GM19023 (cell line): ENCODE measurements at regions not wholly inside any gene's neighbourhood (a gene's known extent, or its start where the extent isn't known, plus 50 kb on each side); places are given as distances from the start of the nearest gene placed in this dataset.

Experiments used
- ATAC-seq: cut with Tn5 transposase; IDR thresholded peaks from one replicate; pipeline ENCODE4 v1.9.1; 2021; ENCODE audit warnings: mild to moderate bottlenecking, moderate library complexity; ENCODE audit not compliant: unreplicated experiment

DNA sequence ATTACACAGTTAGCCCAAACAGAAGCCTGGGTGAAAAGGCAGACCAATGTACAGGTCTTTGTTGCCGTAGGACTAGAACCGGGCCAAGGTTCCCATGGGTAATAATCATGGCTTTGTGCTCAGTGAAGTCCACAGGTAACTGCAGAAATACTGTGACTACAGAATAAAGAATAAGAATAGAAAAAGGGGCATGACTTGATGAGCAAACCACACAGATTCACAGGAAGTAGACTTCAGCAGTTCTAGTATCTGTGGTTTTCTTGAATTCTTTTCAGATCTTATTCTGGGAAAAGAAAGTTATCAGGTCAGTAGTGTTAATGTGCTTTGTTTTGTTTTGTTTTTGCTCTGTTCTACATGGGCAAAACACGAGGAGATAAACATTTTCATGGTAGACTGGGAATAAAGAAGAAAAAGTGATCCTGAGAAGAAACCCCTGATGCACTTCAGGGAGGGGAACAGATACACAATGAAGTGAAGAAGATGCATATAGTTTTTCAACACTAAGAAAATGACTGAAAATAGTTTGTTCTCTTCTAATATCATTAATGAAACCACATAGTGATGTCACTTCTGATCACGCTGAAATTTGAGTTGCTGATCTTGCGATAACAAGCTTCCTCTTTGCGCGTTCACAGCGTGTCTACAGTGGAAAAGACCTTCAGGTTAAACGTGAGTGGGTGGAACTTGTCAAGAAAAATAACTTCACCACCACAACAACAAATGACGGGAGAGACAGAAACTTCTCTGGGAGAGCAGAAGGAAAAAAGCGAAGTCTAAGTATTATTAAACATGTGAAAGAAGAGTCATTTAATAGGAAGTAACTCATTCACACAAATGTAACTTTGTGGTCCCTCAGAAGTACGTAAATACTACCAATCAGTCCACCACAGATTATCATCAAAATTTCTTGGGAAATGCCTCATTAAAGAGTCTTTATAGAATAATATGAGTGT is 315.8 kb upstream of the SATB1 start:
- ATAC-seq = peak; percentile 86

DNA sequence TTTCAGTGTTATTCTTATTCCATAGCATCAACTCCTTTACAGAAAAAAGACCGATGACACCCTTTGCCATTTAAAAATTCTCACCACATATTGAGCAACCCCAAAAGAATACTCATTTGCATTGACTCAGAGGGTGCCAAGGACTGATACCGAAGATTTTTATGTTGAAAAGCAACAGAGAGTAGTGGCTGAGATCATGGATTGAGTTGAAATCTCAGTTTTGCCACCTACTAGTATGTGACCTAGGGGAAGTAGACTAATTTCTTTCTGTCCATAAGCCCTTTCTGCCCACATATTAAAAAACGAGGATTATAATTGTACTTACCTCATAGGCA is 313.9 kb upstream of the SATB1 start:
- no peak for ATAC-seq

DNA sequence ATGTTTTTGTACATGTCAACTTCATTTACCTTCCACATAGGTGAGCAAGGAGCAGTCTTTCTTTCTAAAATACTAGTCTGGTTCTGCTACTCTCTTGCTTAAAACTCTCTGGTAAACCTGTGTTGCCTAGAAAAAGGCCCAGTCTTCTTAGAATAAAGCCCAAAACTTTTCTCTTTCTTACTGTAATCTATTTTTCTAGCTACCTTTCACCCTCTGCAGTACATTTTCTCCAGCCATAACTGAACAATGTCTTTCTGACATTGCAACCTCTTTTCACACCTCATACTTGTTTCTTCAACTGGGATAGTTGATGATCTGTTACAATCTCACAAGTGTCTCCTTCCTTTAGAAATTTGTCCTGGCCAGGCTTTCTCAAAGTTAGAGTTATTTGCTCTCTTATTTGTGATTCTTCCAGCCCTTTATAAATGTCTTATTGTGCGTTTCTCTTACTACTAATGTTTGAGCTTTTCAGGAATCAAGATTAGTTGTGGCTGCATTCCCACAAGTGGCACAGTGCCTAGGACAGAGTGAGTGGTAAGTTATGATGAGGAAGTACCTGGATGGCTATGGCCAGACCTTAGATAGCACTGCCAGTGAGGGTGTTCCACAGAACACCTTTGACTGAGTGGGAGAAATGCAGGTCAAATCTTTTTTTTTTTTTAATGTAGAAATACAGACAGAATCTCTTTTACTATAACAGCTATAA is 313.4 kb upstream of the SATB1 start:
- ATAC-seq = no peak

DNA sequence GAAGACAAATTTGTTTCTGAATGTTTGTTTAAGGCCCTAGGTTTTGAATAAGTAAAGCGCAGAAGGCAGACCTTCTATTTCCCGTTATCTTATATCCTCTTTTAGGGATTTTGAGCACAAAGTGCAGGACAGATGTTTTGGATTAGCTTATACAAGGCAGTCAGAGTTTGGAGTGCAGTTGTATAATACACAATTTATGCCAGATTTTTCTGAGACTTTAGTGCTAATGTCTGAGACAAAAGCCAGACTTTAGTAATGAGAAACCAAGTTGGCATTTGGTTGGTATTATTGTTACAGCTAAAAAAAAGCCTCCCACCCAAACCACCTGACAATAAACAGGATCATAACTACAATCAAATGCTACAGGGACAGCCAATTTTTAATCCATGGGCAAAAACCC is 309.9 kb upstream of the SATB1 start:
- ATAC-seq = no peak

DNA sequence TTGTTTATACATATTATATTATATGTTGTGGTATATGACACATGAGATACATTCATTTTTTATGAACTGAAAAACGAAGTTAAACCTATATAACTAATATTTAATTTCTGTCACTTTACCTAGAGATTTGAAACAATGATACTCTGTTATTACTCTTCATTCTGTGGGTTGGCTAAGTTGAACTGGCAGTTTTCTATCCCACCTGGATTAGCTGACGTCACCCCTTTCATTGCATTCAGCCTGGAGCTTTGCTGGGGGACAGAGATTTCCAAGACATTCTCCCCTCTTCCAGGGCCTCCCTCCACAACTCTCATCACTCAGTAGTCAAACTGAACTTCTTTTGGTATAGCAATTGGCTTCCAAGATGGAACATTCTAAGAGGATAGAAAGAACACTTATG is 309.2 kb upstream of the SATB1 start:
- ATAC-seq = no peak

DNA sequence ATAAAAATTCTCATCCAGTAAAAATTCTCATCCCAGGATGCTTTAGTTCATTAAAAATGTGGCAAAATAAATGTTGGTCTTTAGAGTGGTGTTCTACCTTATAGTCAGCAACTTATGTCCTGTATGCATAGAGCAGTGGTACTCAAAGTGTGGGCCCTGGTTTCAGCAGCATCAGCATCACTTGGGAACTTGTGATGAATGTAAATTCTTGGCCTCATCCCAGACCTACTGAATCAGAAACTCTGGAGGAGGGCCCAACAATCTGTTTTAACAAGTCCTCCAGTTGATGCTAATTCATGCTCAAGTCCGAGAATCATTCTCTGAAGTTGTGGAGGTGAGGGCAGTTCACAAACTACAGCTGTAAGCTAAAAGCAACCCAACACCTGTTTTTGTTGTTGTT is 307.3 kb upstream of the SATB1 start:
- ATAC-seq = no peak

DNA sequence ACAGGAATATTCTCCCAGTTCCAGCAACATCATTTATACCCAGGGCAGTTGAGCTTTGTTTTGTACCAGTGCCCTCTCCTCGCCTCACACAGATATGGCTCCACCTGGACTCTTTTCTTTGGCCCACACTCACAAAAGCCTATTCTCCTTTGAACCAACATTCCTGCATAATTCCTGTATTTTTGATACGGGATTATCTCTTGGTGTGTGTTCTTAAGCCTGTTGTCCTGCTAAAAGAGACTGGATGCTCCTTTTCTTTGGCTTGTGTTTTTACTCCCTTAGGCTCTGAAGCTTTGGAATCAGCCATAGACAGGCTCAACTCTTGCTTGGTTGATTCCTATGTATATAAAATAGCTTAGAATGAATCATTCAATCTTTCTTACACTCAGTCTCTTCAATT is 305.4 kb upstream of the SATB1 start:
- no peak for ATAC-seq

DNA sequence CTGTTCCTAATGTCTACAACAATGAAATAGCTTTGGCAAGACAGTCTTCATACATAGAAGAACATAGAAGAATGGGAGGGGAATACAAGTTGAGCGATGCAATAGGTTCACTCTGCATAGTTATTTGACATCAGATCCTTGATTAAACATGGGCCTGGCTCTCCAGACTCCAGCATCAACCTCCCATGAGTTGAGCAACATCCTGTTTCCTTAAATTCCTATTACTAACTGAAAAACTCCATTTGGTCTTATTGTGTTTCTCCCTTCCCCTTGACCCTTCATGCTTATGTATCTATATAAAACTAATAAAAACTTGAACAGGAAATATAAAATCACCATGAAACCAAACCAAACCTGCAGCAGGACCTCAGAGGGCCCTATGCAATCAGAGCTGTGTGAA is 304.5 kb upstream of the SATB1 start:
- no peak for ATAC-seq

DNA sequence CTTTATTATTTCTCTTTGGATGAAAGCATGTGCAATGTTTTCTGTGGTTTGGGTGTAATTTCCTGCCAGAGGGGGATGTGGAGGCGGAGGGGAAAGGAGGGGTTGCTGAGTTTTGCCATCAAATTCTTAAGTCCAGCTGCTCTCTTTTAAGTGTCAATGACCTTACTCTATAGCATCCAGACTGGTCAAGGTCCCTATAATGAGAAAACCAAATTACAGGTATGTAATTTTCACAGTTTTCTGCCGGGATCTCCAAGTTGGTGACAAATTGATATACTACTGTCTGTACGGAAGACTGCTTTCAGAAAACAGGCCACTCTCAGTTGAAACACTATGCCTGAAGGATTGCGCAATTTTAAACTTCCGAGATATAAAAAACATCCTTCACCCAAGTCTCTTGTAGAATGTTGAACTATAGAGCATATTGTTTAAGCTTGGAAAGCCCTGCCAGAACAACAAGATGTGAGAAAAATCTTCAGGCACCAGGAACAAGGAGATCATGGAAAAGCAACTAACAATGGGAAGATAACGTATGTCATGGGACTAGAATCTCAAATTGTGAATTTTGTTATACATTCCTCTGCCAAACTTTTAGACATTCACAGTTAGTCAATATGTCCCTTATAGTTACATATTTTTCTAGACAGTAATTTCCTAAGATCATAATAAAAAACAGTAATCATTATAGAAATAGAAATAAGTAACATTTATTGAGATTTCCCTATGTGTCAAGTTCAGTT is 300.7 kb upstream of the SATB1 start:
- ATAC-seq = no peak

DNA sequence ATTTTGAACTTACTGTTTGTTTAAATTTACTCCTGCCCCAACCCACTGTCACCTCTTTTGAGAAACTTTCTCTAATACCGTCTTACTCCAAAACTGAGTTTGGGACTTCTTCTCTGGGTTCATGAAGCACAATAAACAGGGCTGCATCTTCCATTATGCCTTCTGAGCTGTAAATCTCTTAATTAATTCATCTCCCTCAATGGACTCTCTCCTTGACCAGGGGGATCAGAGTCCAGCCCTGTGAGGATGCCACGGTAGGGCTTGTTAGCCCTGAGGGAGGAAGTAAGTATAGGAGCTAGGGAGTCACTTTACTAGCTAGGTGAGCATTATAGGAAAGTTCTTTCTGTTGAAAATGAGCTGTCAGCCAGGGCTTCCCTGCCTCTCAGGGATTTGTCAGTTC is 299.3 kb upstream of the SATB1 start:
- no peak for ATAC-seq

DNA sequence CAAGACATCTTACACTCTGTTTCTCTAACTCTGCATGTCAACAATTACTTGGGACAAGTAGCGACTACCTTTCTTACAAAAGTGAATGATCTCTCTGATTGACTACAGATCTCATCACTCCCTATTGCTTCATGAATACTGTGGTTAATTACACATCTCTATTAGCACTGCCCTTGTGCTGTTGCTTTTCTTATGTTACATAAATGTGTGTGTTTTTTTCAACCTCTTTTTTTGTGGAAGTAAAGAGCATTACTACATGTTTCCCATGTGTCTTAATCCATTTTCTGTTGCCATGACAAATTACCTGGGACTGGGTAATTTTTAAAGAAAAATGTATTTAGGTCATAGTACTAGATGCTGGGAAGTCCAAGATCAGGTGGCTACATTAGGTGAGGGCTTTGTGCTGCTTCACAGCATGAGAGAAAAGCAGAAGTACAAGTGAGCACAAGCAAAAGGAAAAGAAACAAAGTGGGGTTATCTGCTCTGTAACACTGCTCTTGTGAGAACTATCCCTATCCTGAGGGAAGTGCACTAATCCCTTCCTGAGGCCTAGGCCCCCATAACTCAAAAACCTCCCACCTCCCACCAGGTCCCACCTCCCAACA is 298.2 kb upstream of the SATB1 start:
- no peak for ATAC-seq

DNA sequence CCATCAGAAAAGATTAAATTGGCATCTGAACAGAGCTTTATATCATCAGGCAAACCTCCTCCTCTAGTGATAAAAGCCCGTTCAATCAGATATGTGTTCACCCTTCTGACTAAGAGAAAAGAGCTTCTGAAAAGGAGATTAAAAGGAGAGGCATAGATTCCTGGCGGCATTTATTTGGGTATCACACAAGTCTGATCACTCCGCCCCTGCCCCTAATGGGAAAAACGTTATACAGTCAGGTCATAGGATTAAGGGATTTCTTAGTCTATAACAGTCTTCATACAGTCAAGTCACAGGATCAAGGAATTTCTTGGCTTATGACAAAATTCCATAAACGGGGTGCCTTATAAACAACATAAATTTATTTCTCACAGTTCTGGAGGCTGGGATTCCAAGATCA is 295.4 kb upstream of the SATB1 start:
- ATAC-seq = no peak

DNA sequence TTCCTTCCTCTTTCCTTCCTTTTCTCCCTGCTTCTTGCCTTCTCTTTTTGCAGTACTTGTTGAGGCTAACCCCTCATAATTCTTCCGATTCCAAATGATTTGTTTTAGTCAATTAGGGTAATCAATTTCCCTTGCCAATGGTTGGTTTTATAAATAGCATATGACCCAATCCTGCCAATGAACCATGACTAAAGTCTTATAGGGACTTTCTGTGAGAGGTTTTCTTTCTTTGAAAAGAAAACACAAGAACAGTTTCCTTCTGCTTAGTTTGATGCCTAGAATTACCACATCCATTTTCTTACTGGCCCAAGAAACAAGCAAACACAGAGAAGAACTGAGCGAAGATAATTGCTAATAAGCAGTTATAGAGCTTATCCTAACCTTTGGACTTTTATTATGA is 292.5 kb upstream of the SATB1 start:
- ATAC-seq = no peak

DNA sequence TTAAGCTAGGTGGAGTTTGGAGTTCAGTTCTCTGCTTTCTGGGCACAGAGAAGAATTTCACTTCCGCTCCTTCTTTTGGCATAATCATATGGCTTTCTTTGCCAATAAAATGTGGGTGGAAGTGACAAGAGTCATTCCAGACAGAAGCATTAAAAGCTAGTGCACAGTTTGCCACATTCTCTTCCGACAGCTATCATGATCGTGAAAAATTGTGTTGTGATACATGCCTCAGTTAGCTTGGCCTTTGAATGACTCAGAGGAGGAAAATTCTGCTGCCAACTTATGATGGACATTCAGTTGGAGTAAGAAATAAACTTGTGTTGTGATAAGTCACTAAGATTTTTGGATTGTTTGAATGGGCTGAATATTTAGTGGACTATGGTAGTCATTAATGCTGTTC is 291.7 kb upstream of the SATB1 start:
- no peak for ATAC-seq

DNA sequence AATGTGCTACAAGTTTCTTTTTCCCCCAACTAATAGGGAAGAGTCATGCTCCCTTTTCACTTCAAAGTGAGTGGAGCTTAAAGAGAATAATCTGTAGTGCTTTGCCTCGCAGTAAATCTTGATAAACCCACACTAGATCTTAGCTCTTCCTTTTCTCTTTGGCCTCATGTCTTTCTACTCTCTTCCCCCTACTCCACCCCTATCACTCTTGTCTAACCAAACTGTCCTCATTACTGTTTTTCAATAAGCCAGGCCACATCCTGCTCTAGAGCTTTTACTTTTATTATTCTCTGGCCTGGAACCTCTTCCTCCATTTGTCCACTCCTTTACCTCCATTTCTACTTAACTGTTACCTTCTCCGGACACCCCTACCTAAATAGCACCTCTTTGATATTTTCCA is 291.0 kb upstream of the SATB1 start:
- ATAC-seq = no peak

DNA sequence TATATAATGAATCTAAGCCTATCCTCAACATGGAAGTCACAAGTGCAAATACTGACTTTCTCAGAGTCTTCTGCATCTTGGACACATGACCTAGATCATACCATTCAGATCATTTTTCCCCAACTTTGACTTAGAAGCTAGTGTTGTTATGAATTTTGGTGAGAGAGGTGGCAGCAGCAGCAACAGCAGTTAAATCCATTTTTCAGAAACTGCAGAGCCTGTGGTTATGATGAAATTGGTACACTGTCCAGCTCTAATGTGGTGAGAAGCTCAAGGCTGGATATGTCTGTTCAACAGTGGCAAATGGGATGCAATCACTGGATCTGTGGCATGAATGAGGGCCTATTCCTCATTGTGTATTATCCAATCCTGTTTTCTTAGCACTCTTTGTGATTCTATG is 290.1 kb upstream of the SATB1 start:
- ATAC-seq = no peak

DNA sequence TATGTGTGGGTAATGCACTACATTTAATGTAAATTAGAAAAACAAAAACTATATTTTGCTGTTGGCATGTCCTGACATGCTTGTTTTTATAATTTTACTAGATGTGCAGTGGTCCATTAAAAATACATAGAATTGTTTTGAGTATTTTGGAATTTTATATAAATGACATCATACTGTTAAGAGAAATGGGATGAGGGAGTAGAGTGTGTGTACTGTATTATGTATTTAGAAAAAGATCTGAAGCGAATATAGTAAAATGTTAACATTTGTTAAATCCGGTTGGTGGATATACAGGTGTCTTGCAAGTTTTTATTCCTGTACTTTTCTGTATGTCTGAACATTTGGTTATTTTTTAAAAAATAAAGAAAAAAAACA is 288.4 kb upstream of the SATB1 start:
- ATAC-seq = no peak

DNA sequence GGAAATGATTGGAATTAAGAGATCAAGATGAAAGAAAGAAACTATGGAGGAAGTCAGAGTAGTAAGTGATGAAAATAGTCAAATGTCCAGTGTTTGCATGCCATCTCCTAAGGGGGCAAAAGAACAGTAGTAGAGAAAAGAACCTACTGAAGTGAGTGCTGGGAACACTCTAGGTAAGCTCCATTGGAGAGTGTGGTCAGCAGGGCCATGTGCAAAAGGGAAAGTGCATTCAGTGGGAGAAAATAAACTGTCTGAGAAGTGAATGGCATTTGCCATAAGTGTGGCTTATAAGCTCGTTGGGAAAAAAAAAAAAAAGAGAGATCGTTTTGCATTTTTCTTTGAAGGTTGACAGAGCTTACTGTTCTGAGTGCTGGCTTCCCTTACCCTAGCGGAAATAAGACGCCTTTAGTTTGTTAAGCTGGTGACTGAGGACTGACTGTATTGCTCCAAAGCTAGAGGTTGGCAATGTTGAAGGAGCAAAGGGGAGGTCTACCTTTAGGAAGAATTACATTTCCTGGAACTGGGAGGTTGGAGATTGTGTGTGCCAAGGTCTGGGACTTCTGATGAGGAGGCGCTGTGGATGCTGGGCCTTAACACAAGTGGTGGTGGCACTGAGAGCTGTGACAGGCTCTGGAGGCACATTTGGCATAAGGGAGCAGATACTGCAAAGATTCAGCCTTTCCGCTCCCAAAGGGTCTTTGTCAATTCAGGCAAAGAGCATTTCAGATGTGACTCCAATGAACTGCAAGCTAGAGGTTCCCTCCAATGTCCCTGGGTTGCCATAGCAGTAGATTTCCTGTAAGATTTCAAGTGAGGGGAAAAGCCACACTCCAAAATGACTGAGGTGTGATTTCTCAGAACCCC is 287.8 kb upstream of the SATB1 start:
- ATAC-seq = no peak

DNA sequence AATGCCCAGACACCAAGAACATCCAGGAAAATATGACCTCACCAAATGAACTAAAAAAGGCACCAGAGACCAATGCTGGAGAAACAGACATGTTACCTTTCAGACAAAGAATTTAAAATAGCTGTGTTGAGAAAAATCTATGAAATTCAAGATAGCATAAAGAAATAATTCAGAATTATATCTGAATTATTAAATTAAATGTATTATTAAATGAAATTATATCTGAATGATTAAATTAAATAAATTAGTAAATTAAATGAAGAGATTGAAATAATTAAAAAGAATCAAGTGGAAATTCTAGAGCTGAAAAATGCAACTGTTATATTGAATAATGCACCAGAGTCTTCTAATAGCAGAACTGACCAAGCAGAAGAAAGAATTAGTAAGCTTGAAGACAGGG is 279.2 kb upstream of the SATB1 start:
- no peak for ATAC-seq

DNA sequence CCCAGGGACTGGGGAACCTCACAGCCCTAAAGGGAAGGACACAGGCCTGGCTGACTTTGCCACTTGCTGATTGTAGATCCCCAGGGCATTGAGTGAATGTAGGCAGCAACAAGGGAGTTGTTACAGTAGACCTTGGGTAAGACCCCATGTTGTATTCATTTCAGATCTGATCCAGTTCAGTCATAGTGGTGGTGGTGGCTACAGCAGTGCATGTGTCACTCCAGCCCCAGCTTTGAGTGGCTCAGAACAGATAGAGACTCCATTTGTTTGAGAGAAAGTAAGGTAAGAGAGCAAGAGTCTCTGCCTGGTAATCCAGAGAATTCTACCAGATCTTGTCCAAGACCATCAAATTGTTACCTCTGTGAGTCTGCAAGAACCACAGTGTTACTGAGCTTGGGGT is 278.7 kb upstream of the SATB1 start:
- no peak for ATAC-seq
